Erythroblast (primary cell): ENCODE measurements at regions not wholly inside any gene's neighbourhood (a gene's known extent, or its start where the extent isn't known, plus 50 kb on each side); places are given as distances from the start of the nearest gene placed in this dataset.

Experiments
- GATA1 ChIP-seq: IDR thresholded peaks from 2 replicates; pipeline ENCODE4 v1.6.1; 2011; ENCODE audit warnings: low read depth, mild to moderate bottlenecking, control low read depth, low read length, moderate library complexity
- POLR2A ChIP-seq: IDR thresholded peaks from 2 replicates; pipeline ENCODE4 v1.6.1; 2011; ENCODE audit warnings: mild to moderate bottlenecking, low read length

- TF ChIP-seq GATA1 (no peak), POLR2A (no peak)
These were observed 130.7 kb upstream of the KLF7 start for GRCh38 chr2:207296265-207296948.
